ENCODE measurements at regions not wholly inside any gene's neighbourhood (a gene's known extent, or its start where the extent isn't known, plus 50 kb on each side); places are given as distances from the start of the nearest gene placed in this dataset.

- DNase-seq = no peak
Observed at GRCh38 chr19:27694361-27695055, 1518.4 kb downstream of the UQCRFS1 start.

DNA sequence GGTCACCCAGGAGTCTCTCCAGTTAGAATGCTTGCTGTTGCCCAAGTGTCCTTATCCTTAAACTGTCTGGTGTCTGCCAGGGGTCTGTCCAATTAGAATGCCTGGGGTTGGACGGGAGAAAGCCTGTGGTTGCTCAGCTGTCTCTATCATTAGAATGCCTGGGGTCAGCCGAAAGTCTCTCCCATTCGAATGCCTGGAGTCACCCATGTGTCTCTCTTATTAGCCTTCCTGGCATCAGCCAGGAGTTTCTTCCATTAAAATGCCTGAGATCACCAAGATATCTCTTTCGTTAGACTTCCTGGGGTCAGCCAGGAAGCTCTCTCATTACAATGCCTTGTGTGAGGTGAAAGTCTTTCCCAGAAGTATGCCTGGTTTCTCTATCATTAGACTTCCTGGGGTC lies 1521.0 kb downstream of the UQCRFS1 start:
- DNase-seq = no peak

DNA sequence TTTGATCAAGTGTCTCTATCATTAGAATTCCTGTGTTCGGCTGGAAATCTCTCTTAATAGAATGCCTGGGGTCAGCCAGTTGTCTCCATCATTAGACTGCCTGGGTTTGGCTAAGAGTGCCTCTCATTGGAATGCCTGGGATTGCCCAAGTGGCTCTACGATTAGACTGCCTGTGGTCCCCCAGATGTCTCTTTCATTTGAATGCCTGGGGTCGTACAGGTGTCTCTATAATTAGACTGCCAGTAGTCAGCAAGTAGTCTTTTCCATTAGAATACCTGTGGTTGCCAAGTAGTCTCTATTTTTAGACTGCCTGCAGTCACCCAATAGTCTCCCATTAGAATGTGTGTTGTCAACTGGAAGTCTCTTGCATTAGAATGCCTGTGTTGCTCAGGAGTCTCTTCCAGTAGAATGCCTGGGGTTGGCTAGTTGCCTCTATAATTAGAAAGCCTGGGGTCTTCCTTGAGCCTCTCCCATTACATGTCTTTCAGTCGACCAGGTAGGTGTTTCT lies 1523.2 kb downstream of the UQCRFS1 start:
- DNase-seq = no peak

DNA sequence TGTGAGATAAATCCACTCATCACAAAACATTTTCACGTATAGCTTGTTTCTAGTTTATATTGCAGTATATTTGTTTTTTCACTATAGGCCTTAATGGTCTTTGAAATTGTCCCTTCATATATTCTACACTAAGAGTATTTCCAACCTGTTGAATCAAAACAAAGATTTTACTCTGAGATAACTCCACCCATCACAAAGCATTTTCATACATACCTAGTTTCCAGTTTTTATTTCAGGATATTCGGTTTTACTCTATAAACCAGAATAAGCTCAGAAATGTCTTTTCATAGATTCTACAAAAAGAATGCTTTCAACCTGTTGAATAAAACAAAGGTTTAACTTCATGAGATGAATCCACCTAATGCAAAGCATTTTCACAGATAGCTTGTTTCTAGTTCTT lies 1528.7 kb downstream of the UQCRFS1 start:
- no peak for DNase-seq

- no peak for DNase-seq
Observed at GRCh38 chr19:27681972-27682371, 1531.0 kb downstream of the UQCRFS1 start.

- no peak for DNase-seq
Observed at GRCh38 chr19:27679905-27680304, 1533.0 kb downstream of the UQCRFS1 start.

- DNase-seq = no peak
Observed at GRCh38 chr19:27679399-27679798, 1533.6 kb downstream of the UQCRFS1 start.

GRCh38 chr19:27676877-27677276 lies 1536.1 kb downstream of the UQCRFS1 start:
- DNase-seq = no peak

DNA sequence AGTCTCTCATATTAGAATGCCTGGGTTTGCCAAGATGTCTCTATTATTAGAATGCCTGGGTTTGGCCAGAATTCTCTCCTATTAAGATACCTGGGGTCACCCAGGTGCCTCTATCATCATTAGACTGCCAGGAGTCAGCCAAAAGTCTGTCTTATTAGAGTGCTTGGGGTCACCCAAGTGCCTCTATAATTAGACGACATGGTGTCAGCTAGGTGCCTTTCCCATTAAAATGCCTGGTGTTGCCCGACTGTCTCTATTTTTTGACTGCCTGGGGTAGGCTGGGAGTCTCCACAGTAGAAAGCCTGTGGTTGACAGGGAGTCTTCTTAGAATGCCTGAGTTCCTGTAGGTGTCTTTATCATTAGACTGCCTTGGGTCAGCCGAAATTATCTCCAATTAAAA lies 1536.6 kb downstream of the UQCRFS1 start:
- DNase-seq = no peak

- no peak for DNase-seq
Observed at GRCh38 chr19:27675771-27676170, 1537.2 kb downstream of the UQCRFS1 start.

DNA sequence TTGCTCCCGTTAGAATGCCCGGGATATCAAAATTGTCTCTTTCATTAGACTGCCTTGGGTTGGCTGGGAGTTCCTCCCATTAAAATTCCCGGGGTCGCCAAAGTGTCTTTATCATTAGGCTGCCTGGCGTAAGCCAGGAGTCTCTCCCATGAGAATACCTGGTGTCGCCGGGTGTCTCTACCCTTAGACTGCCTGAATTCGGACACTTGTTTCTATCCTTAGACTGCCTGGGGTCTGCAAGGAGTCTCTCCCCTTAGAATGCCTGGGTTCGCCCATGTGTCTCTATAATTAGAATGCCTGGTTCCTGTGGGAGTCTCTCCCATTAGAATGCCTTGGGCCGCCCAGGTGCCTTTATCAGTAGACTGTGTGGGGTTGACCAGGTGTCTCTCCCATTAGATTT lies 1538.2 kb downstream of the UQCRFS1 start:
- DNase-seq = no peak

DNA sequence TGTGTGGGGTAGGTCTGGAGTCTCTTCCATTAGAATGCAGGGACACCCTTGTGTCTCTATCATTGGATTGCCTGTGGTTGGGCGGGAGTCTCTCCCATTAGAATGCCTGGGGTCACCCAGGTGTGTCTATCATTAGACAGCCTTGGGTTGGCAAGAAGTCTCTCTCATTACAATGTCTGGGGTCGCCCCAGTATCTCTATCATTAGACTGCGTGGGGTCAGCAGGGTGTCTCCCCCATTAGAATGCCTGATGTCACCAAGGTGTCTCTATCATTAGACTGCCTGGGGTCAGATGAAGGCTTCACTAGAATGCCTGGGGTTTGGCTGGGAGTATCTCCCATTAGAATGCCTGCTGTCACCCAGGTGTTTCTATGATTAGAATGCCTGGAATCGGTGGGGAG lies 1539.0 kb downstream of the UQCRFS1 start:
- no peak for DNase-seq

- DNase-seq = no peak
Observed at GRCh38 chr19:27672309-27673047, 1540.5 kb downstream of the UQCRFS1 start.

GRCh38 chr19:27671876-27672275 lies 1541.1 kb downstream of the UQCRFS1 start:
- DNase-seq = no peak

- no peak for DNase-seq
Observed at GRCh38 chr19:27660428-27660827, 1552.5 kb downstream of the UQCRFS1 start.

- DNase-seq = no peak
Observed at GRCh38 chr19:27657271-27658051, 1555.5 kb downstream of the UQCRFS1 start.

DNA sequence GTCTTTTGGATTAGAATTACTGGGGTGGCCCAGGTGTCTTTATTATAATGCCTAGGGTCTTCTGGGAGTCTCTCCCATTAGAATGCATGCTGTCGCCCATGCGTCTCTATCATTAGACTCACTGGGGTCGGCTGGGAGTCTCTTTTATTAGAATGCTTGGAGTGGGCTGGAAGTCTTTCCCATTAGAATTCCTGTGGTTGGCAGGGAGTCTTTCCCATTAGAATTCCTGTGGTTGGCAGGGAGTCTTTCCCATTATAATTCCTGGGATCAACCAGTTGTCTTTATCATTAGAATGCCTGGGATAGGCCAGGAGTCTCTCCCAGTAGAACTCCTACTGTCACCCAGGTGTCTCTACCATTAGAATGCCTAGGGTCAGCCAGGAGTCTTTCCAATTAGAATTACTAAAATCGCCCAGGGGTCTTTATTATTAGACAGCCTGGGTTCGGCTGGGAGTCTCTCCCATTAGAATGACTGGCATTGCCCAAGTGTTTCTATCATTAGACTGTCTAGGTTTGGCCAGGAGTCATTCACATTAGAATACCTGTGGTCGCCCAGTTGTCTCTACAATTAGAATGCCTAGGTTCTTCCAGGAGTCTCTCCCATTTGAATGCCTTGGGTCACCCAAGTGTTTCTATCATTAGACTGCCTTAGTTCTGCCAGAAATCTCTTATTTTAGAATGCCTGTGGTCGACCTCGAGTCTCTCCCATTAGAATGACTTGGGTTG lies 1558.5 kb downstream of the UQCRFS1 start:
- no peak for DNase-seq

DNA sequence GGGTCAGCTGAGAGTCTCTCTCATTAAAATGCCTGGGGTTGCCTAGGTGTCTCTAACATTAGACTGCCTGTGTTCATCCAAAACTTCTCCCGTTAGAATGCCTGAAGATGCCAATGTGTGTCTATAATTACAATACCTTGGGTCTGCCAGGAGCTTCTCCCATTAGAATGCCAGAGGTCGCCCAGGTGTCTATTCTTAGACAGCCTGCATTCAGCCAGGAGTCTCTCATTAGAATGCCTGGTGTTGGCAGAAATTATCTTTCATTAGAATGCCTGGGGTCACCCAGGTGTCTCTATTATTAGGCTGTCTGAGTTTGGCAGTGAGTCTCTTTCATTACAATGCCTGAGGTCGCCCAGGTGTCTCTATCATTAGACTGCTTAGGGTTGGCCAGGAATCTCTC lies 1560.2 kb downstream of the UQCRFS1 start:
- DNase-seq = no peak

DNA sequence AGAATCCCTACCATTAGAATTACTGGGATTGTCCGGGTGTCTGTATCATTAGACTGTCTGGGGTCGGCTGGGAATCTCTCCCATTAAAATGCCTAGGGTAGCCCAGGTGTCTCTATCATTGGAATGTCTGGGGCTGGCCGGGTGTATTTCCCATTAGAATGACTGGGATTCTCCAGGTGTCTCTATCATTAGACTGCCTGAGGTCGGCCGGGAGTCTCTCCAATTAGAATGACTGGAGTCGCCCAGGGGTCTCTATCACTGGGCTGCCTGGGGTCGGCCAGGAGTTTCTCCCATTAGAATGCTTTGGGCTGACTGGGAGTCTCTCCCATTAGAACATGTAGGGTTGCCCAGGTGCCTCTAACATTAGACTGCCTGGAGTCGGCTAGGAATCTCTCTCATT lies 1560.7 kb downstream of the UQCRFS1 start:
- no peak for DNase-seq

DNA sequence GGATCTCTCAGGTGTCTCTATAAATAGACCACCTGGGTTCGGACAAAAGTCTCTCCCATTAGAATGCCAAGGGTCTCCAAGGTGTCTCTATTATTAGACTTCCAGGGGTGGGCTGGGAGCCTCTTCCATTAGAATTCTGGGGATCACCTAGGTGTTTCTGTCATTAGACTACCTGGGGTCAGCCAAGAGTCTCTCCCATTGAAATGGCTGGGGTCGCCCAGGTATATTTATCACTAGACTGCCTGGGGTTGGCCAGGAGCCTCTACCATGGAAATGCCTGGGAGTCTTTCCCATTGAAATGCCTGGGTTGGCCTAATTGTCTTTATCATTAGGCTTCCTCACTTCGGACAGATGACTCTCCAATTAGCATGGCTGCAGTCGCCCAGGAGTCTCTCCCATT lies 1565.5 kb downstream of the UQCRFS1 start:
- DNase-seq = no peak

DNA sequence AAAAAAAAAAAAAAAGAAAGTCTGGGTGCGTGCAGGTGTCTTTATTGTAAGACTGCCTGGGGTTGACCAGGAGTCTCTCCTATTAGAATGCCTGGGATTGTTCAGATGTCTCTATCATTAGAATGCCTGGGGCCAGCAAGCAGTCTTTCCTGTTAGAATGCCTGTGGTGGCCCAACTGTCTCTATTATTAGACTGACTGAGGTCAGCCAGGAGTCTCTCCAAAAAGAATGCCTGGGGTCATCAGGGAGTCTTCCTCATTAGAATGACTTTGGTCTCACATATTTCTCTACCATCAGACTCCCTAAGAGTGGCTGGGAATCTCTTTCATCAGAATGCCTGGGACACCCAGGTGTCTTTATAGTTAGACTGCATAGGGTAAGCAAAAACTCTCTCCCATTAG lies 1577.5 kb downstream of the UQCRFS1 start:
- DNase-seq = no peak

GRCh38 chr19:27618006-27618405 lies 1594.9 kb downstream of the UQCRFS1 start:
- no peak for DNase-seq

- DNase-seq = no peak
Observed at GRCh38 chr19:27580906-27581305, 1632.0 kb downstream of the UQCRFS1 start.
